T-cell (primary cell): ENCODE measurements at regions not wholly inside any gene's neighbourhood (a gene's known extent, or its start where the extent isn't known, plus 50 kb on each side); places are given as distances from the start of the nearest gene placed in this dataset.

Source experiments
- ATAC-seq, 4 experiments: fragments of 200-7000 bp in 3 of 4; fragments of 150-1000 bp in 1 of 4; cut with Tn5 transposase; replicated peaks in 1 of 4; 1 replicate in 3 of 4; 2 replicates in 1 of 4; pipeline ENCODE4 v1.10.0; 2021; ENCODE audit warnings: moderate library complexity in 3 of 4, mild to moderate bottlenecking in 2 of 4, moderate number of reproducible peaks in 1 of 4
- CTCF ChIA-PET, 2 donors: fragments of 300-600 bp; sonication (Branson Sonifier 250); formaldehyde crosslinking; loops; one replicate each; lab custom pipeline; 2022; ENCODE audit warnings: antibody characterized with exemption in 2 of 2; lab: Charles Lee
- POLR2A ChIA-PET, 2 donors: fragments of 300-600 bp; sonication (Branson Sonifier 250); formaldehyde crosslinking; loops; one replicate each; lab custom pipeline; 2022; ENCODE audit warnings: antibody characterized with exemption in 2 of 2; lab: Charles Lee
- DNase-seq, 35 experiments: peaks; one replicate each; pipeline versions ENCODE4 v3.0.0 to v3.0.0-alpha.2; 2013 to 2023
- H3K27ac ChIP-seq: one replicate; pipeline ENCODE4 v1.5.1; 2013; ENCODE audit warnings: low read length
- H3K27me3 ChIP-seq, 2 experiments: replicated peaks in 1 of 2; 1 replicate in 1 of 2; 2 replicates in 1 of 2; pipeline versions ENCODE4 v1.6.1 to v1.7.0; 2013; ENCODE audit warnings: low read length in 1 of 2, mixed read lengths in 1 of 2; ENCODE audit not compliant: control insufficient read depth in 2 of 2, insufficient read depth in 2 of 2; ENCODE audit errors: extremely low read depth in 1 of 2
- H3K36me3 ChIP-seq, 2 donors: 1 replicate in 1 of 2; 2 replicates in 1 of 2; pipeline versions ENCODE4 v1.6.1 to v1.7.0; 2013; ENCODE audit warnings: low read length in 1 of 2; ENCODE audit not compliant: control insufficient read depth in 2 of 2, insufficient read depth in 1 of 2; ENCODE audit errors: extremely low read depth in 1 of 2
- H3K4me1 ChIP-seq, 2 experiments: 1 replicate in 1 of 2; 2 replicates in 1 of 2; pipeline versions ENCODE4 v1.6.1 to v1.7.0; 2013; ENCODE audit warnings: low read length in 2 of 2, mixed read lengths in 1 of 2; ENCODE audit not compliant: insufficient read depth in 2 of 2, control insufficient read depth in 1 of 2; ENCODE audit errors: extremely low read depth in 1 of 2
- H3K4me3 ChIP-seq, 2 donors: 1 replicate in 1 of 2; 2 replicates in 1 of 2; pipeline versions ENCODE4 v1.5.1 to v1.7.0; 2013; ENCODE audit warnings: mild to moderate bottlenecking in 2 of 2, low read length in 1 of 2, moderate library complexity in 1 of 2; ENCODE audit not compliant: control insufficient read depth in 1 of 2; ENCODE audit errors: extremely low read depth in 1 of 2
- H3K9me3 ChIP-seq: 2 replicates; pipeline ENCODE4 v1.7.0; 2013
- H3K27ac Mint-ChIP-seq, 2 donors: one replicate each; pipeline ENCODE4 v1.8.0; 2020 to 2021; ENCODE audit warnings: mild to moderate bottlenecking in 2 of 2, mixed read lengths in 2 of 2
- H3K27me3 Mint-ChIP-seq, 2 donors: one replicate each; pipeline ENCODE4 v1.8.0; 2021 to 2022; ENCODE audit warnings: mixed read lengths in 2 of 2
- H3K36me3 Mint-ChIP-seq: one replicate; pipeline ENCODE4 v1.8.0; 2021; ENCODE audit warnings: mixed read lengths
- H3K4me1 Mint-ChIP-seq, 3 donors: one replicate each; pipeline ENCODE4 v1.8.0; 2020 to 2022; ENCODE audit warnings: mixed read lengths in 3 of 3, mild to moderate bottlenecking in 1 of 3
- H3K4me3 Mint-ChIP-seq, 3 donors: one replicate each; pipeline ENCODE4 v1.8.0; 2020 to 2022; ENCODE audit warnings: mild to moderate bottlenecking in 3 of 3, mixed read lengths in 3 of 3, moderate library complexity in 3 of 3
- H3K9me3 Mint-ChIP-seq, 3 donors: one replicate each; pipeline ENCODE4 v1.8.0; 2020 to 2022; ENCODE audit warnings: mixed read lengths in 3 of 3
- WGBS: methylation state at CpG from one replicate; pipeline ENCODE4 v1.1.5; 2013; ENCODE audit warnings: missing lambda C conversion rate; ENCODE audit not compliant: insufficient coverage; 5-methylcytosine and 5-hydroxymethylcytosine counted together

DNA sequence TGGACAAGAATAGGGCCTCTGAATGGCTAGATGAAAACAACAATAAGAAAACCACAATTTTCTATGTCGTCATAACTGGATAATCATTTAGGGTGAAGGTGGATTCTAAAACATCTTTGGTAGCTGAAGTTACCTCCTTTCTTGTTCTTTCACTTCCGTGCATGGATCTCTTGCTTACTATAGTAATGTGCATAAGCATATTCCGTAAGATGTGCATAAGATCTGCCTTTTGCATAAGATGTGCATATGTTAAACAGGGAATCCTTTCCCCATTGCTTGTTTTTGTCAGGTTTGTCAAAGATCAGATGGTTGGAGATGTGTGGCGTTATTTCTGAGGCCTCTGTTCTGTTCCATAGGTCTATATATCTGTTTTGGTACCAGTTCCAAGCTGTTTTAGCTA lies 353.6 kb downstream of the MTX2 start:
- no peak overlapping the region for H3K27ac ChIP-seq
- ChIA-PET CTCF (interaction anchor here in 1 of 2 donors (1.1 kb wide), 1 partner anchor 68 kb away, joined by 5 read pairs; no protein-coding TSS in a partner anchor), POLR2A (no interaction called here)

DNA sequence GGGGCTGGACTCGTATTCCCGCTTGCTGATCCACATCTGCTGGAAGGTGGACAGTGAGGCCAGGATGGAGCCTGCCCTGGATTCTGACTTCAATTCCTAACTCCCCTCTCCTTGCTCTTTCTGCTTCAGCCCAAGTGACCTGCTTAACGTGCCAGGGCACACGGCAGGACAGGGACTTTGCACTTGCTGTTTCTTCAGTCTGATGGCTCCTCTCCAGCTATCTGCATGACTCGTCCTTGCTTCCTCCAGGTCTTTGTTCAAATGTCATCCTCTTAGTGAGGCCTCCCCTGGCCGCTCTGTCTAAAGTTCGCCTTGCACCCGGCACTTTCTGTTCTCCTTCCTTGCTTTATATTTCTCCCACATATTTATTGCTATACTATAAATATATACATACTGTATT lies 357.6 kb downstream of the MTX2 start:
- POLR2A ChIA-PET: no interaction called here
- peak overlapping the region in 1 of 2 donors; percentile 5 for H3K27ac Mint-ChIP-seq
- WGBS: 83% methylated on average over 3 of the region's 8 CpGs

More for the DNA sequence above, 353.6 kb downstream of the MTX2 start:
- DNase-seq (no peak), ATAC-seq (no peak)
- whole genome bisulfite sequencing: 90% methylated on average over 3 of the region's 4 CpGs
- no peaks in the 10 kb centered on the region for H3K36me3 Mint-ChIP-seq
- H3K4me1 Mint-ChIP-seq: no peaks in the 10 kb centered on the region
- Histone ChIP-seq H3K4me3 (no peak overlapping the region), H3K9me3 (no peaks in the 10 kb centered on the region), H3K4me1 (no peaks in the 10 kb centered on the region), H3K36me3 (no peaks in the 10 kb centered on the region), H3K27me3 (peaks cover 4 to 14% of the 10 kb centered on the region in 2 experiments)
- no peak overlapping the region for H3K27ac Mint-ChIP-seq
- H3K27me3 Mint-ChIP-seq: peaks cover 61 to 72% of the 10 kb centered on the region in 2 donors
- no peak overlapping the region for H3K4me3 Mint-ChIP-seq
- no peaks in the 10 kb centered on the region for H3K9me3 Mint-ChIP-seq

GRCh38 chr2:176628438-176628837 lies 359.2 kb downstream of the MTX2 start:
- DNase-seq: no peak
- H3K4me1 Mint-ChIP-seq: no peaks in the 10 kb centered on the region
- no peak for ATAC-seq
- H3K27me3 ChIP-seq: peaks cover 7 to 26% of the 10 kb centered on the region in 2 experiments
- H3K9me3 ChIP-seq: no peaks in the 10 kb centered on the region
- POLR2A ChIA-PET: no interaction called here
- H3K4me3 ChIP-seq: no peak overlapping the region
- CTCF ChIA-PET: interaction anchor here in 1 of 2 donors (0.5 to 0.8 kb wide), 2 partner anchors 181 to 501 kb away, joined by 4 to 5 read pairs; no protein-coding TSS in a partner anchor
- no peaks in the 10 kb centered on the region for H3K9me3 Mint-ChIP-seq
- H3K27me3 Mint-ChIP-seq: peaks cover 41 to 52% of the 10 kb centered on the region in 2 donors
- H3K27ac ChIP-seq: no peak overlapping the region
- H3K4me1 ChIP-seq: no peaks in the 10 kb centered on the region
- H3K4me3 Mint-ChIP-seq: no peak overlapping the region
- no peaks in the 10 kb centered on the region for H3K36me3 Mint-ChIP-seq
- no peaks in the 10 kb centered on the region for H3K36me3 ChIP-seq
- H3K27ac Mint-ChIP-seq: no peak overlapping the region

More for the DNA sequence above, 357.6 kb downstream of the MTX2 start:
- Histone ChIP-seq H3K36me3 (no peaks in the 10 kb centered on the region), H3K27me3 (peaks cover 14 to 21% of the 10 kb centered on the region in 2 experiments), H3K4me3 (no peak overlapping the region), H3K9me3 (no peaks in the 10 kb centered on the region), H3K27ac (no peak overlapping the region), H3K4me1 (no peaks in the 10 kb centered on the region)
- ATAC-seq (no peak), DNase-seq (no peak)
- Mint-ChIP-seq H3K27me3 (peaks cover 46 to 59% of the 10 kb centered on the region in 2 donors), H3K4me1 (no peaks in the 10 kb centered on the region), H3K36me3 (no peaks in the 10 kb centered on the region), H3K9me3 (no peaks in the 10 kb centered on the region), H3K4me3 (no peak overlapping the region)
- CTCF ChIA-PET: no interaction called here

GRCh38 chr2:176633754-176634153 lies 364.5 kb downstream of the MTX2 start:
- no peaks in the 10 kb centered on the region for H3K9me3 ChIP-seq
- no peak for ATAC-seq
- H3K27ac ChIP-seq: no peak overlapping the region
- H3K27me3 ChIP-seq: peaks cover 15 to 36% of the 10 kb centered on the region in 2 experiments
- H3K4me3 ChIP-seq: no peak overlapping the region
- DNase-seq: no peak
- no peaks in the 10 kb centered on the region for H3K9me3 Mint-ChIP-seq
- no peak overlapping the region for H3K27ac Mint-ChIP-seq
- H3K36me3 ChIP-seq: no peaks in the 10 kb centered on the region
- CTCF ChIA-PET: no interaction called here
- POLR2A ChIA-PET: no interaction called here
- H3K4me1 ChIP-seq: peaks cover 0 to 9% of the 10 kb centered on the region in 2 experiments
- H3K4me1 Mint-ChIP-seq: peaks cover 0 to 9% (median 9%) of the 10 kb centered on the region in 3 donors
- WGBS: 71% methylated on average over 1 of the region's 2 CpGs
- no peak overlapping the region for H3K4me3 Mint-ChIP-seq
- H3K36me3 Mint-ChIP-seq: no peaks in the 10 kb centered on the region
- H3K27me3 Mint-ChIP-seq: peaks cover 31 to 32% of the 10 kb centered on the region in 2 donors

GRCh38 chr2:176636401-176636800 lies 367.2 kb downstream of the MTX2 start:
- Mint-ChIP-seq H3K27ac (no peak overlapping the region), H3K36me3 (no peaks in the 10 kb centered on the region), H3K9me3 (no peaks in the 10 kb centered on the region), H3K4me1 (peaks cover 0 to 9% (median 9%) of the 10 kb centered on the region in 3 donors), H3K27me3 (peaks cover 50 to 55% of the 10 kb centered on the region in 2 donors), H3K4me3 (no peak overlapping the region)
- H3K27me3 ChIP-seq: peaks cover 19 to 37% of the 10 kb centered on the region in 2 experiments
- no peak overlapping the region for H3K27ac ChIP-seq
- H3K9me3 ChIP-seq: no peaks in the 10 kb centered on the region
- POLR2A ChIA-PET: no interaction called here
- DNase-seq (no peak), ATAC-seq (no peak)
- H3K36me3 ChIP-seq: no peaks in the 10 kb centered on the region
- no peak overlapping the region for H3K4me3 ChIP-seq
- no CpG with 5 or more reads among the region's 3 CpGs for WGBS
- CTCF ChIA-PET: interaction anchor here (0.6 to 2.0 kb wide), 8 partner anchors 12 to 509 kb away, joined by 3 to 10 read pairs (median 3); no protein-coding TSS in a partner anchor
- H3K4me1 ChIP-seq: peaks cover 0 to 9% of the 10 kb centered on the region in 2 experiments

GRCh38 chr2:176637142-176637485 lies 367.9 kb downstream of the MTX2 start:
- Mint-ChIP-seq H3K4me1 (peaks cover 0 to 9% (median 9%) of the 10 kb centered on the region in 3 donors), H3K9me3 (no peaks in the 10 kb centered on the region), H3K27ac (no peak overlapping the region), H3K4me3 (peak overlapping the region; percentile 48 to 63 (median 57)), H3K27me3 (peaks cover 55 to 60% of the 10 kb centered on the region in 2 donors), H3K36me3 (no peaks in the 10 kb centered on the region)
- ChIA-PET POLR2A (no interaction called here), CTCF (interaction anchor here (0.6 to 2.0 kb wide), 12 partner anchors 12 to 512 kb away, joined by 3 to 10 read pairs (median 3); no protein-coding TSS in a partner anchor)
- DNase-seq (peak in 1 of 35 experiments; percentile 8), ATAC-seq (no peak)
- Histone ChIP-seq H3K27me3 (peaks cover 22 to 39% of the 10 kb centered on the region in 2 experiments), H3K27ac (no peak overlapping the region), H3K9me3 (no peaks in the 10 kb centered on the region), H3K4me3 (peak overlapping the region in 1 of 2 donors; percentile 67), H3K36me3 (no peaks in the 10 kb centered on the region), H3K4me1 (peaks cover 0 to 9% of the 10 kb centered on the region in 2 experiments)
- WGBS: 44% methylated on average over 2 of the region's 13 CpGs
